Hepatic stellate cell (primary cell): ENCODE measurements at regions not wholly inside any gene's neighbourhood (a gene's known extent, or its start where the extent isn't known, plus 50 kb on each side); places are given as distances from the start of the nearest gene placed in this dataset.
"Not testable (repeated sequence)": the region's sequence is repeated elsewhere in the genome, so short reads cannot be mapped to it uniquely, and the experiment has no call there.

Experiments
- DNase-seq: peaks from one replicate; pipeline ENCODE4 v3.0.0; 2011; ENCODE audit warnings: low spot score

- no peak for DNase-seq
These were observed 107.8 kb upstream of the AHI1 start for GRCh38 chr6:135605278-135605790.

- DNase-seq = no peak
These were observed 108.9 kb upstream of the AHI1 start for GRCh38 chr6:135606392-135606791.

GRCh38 chr6:135608031-135608430 lies 110.5 kb upstream of the AHI1 start:
- no peak for DNase-seq

GRCh38 chr6:135610192-135610591 lies 112.7 kb upstream of the AHI1 start:
- DNase-seq = not testable (repeated sequence)

- no peak for DNase-seq
These were observed 119.1 kb upstream of the AHI1 start for GRCh38 chr6:135616655-135617054.

GRCh38 chr6:135617222-135617621 lies 119.7 kb upstream of the AHI1 start:
- DNase-seq = no peak

- DNase-seq = no peak
These were observed 124.5 kb upstream of the AHI1 start for GRCh38 chr6:135622081-135622480.

GRCh38 chr6:135623979-135624378 lies 126.4 kb upstream of the AHI1 start:
- no peak for DNase-seq

GRCh38 chr6:135624402-135625295 lies 127.1 kb upstream of the AHI1 start:
- DNase-seq = no peak

GRCh38 chr6:135626001-135626400 lies 128.5 kb upstream of the AHI1 start:
- not testable (repeated sequence) for DNase-seq

GRCh38 chr6:135627092-135627715 lies 129.7 kb upstream of the AHI1 start:
- no peak for DNase-seq

GRCh38 chr6:135630789-135631376 lies 133.3 kb upstream of the AHI1 start:
- DNase-seq = no peak

GRCh38 chr6:135631821-135632220 lies 134.3 kb upstream of the AHI1 start:
- no peak for DNase-seq

- DNase-seq = no peak
These were observed 136.0 kb upstream of the AHI1 start for GRCh38 chr6:135633573-135633972.

- DNase-seq = no peak
These were observed 140.2 kb upstream of the AHI1 start for GRCh38 chr6:135637701-135638100.

- no peak for DNase-seq
These were observed 140.6 kb upstream of the AHI1 start for GRCh38 chr6:135638108-135638507.

GRCh38 chr6:135640048-135640447 lies 142.5 kb upstream of the AHI1 start:
- DNase-seq = no peak

- DNase-seq = no peak
These were observed 143.0 kb upstream of the AHI1 start for GRCh38 chr6:135640449-135641111.

GRCh38 chr6:135642912-135643311 lies 145.4 kb upstream of the AHI1 start:
- DNase-seq = no peak

GRCh38 chr6:135644394-135644793 lies 146.9 kb upstream of the AHI1 start:
- DNase-seq = no peak

GRCh38 chr6:135647521-135647920 lies 150.0 kb upstream of the AHI1 start:
- no peak for DNase-seq
